ENCODE measurements at regions not wholly inside any gene's neighbourhood (a gene's known extent, or its start where the extent isn't known, plus 50 kb on each side); places are given as distances from the start of the nearest gene placed in this dataset.
"Not testable (repeated sequence)": the region's sequence is repeated elsewhere in the genome, so short reads cannot be mapped to it uniquely, and the experiment has no call there.

- H3K27ac ChIP-seq = no peak overlapping the region
- TF ChIP-seq CTCF (IDR thresholded peaks at IDR 0.05) = no peak
- 82 to 90% (median 84%) methylated on average over 6 of the region's 6 CpGs for WGBS, 3 donors
- intact Hi-C loops (cut with DNase I) = no loop called here
- H3K36me3 ChIP-seq (ENCODE audit: insufficient read depth in 1 of 2, low read depth in 1 of 2) = no peaks in the 10 kb centered on the region
- ATAC-seq (no peak), DNase-seq (no peak)
- no peak overlapping the region for H3K4me3 ChIP-seq
- H3K9me3 ChIP-seq = no peaks in the 10 kb centered on the region
- no peaks in the 10 kb centered on the region for H3K27me3 ChIP-seq (ENCODE audit: insufficient read depth in 3 of 3, low read length in 2 of 3)
- no peaks in the 10 kb centered on the region for H3K4me1 ChIP-seq
These were observed 451.9 kb upstream of the ZEB2 start for GRCh38 chr2:144971786-144972335.

GRCh38 chr2:144970410-144970809 is 450.5 kb upstream of the ZEB2 start:
- ATAC-seq; intact Hi-C loops (cut with DNase I); H3K36me3 ChIP-seq (ENCODE audit: insufficient read depth in 1 of 2, low read depth in 1 of 2); H3K27ac ChIP-seq; H3K27me3 ChIP-seq (ENCODE audit: insufficient read depth in 3 of 3, low read length in 2 of 3); H3K4me1 ChIP-seq; H3K9me3 ChIP-seq; DNase-seq; H3K4me3 ChIP-seq: not testable (repeated sequence)
- WGBS, 3 donors = 79 to 93% (median 81%) methylated on average over 1 of the region's 1 CpG

GRCh38 chr2:144969564-144969963 is 449.6 kb upstream of the ZEB2 start:
- DNase-seq; H3K36me3 ChIP-seq (ENCODE audit: insufficient read depth in 1 of 2, low read depth in 1 of 2); H3K27me3 ChIP-seq (ENCODE audit: insufficient read depth in 3 of 3, low read length in 2 of 3); H3K4me1 ChIP-seq; intact Hi-C loops (cut with DNase I); H3K27ac ChIP-seq; ATAC-seq; H3K9me3 ChIP-seq; H3K4me3 ChIP-seq: not testable (repeated sequence)
- 84 to 100% (median 95%) methylated on average over 1 of the region's 1 CpG for WGBS, 3 donors

GRCh38 chr2:144967961-144968360 is 448.0 kb upstream of the ZEB2 start:
- no peak for DNase-seq
- Histone ChIP-seq H3K27ac (no peak overlapping the region), H3K4me1 (no peaks in the 10 kb centered on the region), H3K27me3 (ENCODE audit: insufficient read depth in 3 of 3, low read length in 2 of 3) (no peaks in the 10 kb centered on the region), H3K36me3 (ENCODE audit: insufficient read depth in 1 of 2, low read depth in 1 of 2) (no peaks in the 10 kb centered on the region), H3K9me3 (no peaks in the 10 kb centered on the region), H3K4me3 (no peak overlapping the region)
- no peak for ATAC-seq
- TF ChIP-seq CTCF (IDR thresholded peaks at IDR 0.05) = no peak
- 89 to 93% (median 90%) methylated on average over 2 of the region's 2 CpGs for WGBS, 3 donors
- intact Hi-C loops (cut with DNase I) = no loop called here

- TF ChIP-seq CTCF (IDR thresholded peaks at IDR 0.05) = no peak
- intact Hi-C loops (cut with DNase I) = no loop called here
- Histone ChIP-seq H3K27me3 (ENCODE audit: insufficient read depth in 3 of 3, low read length in 2 of 3) (no peaks in the 10 kb centered on the region), H3K9me3 (no peaks in the 10 kb centered on the region), H3K4me1 (no peaks in the 10 kb centered on the region), H3K27ac (no peak overlapping the region), H3K36me3 (ENCODE audit: insufficient read depth in 1 of 2, low read depth in 1 of 2) (no peaks in the 10 kb centered on the region), H3K4me3 (no peak overlapping the region)
- ATAC-seq (no peak), DNase-seq (no peak)
- 85 to 91% (median 87%) methylated on average over 4 of the region's 4 CpGs for WGBS, 3 donors
These were observed 445.3 kb upstream of the ZEB2 start for GRCh38 chr2:144965172-144965571.

GRCh38 chr2:144963031-144963430 is 443.1 kb upstream of the ZEB2 start:
- Histone ChIP-seq H3K4me1 (no peaks in the 10 kb centered on the region), H3K27me3 (ENCODE audit: insufficient read depth in 3 of 3, low read length in 2 of 3) (no peaks in the 10 kb centered on the region), H3K27ac (no peak overlapping the region), H3K9me3 (no peaks in the 10 kb centered on the region), H3K36me3 (ENCODE audit: insufficient read depth in 1 of 2, low read depth in 1 of 2) (no peaks in the 10 kb centered on the region), H3K4me3 (no peak overlapping the region)
- 79 to 95% (median 82%) methylated on average over 2 of the region's 2 CpGs for WGBS, 3 donors
- intact Hi-C loops (cut with DNase I) = no loop called here
- ATAC-seq (no peak), DNase-seq (no peak)
- no peak for TF ChIP-seq CTCF (IDR thresholded peaks at IDR 0.05)

Data from psoas muscle (tissue), 7 donors.